ENCODE measurements at regions not wholly inside any gene's neighbourhood (a gene's known extent, or its start where the extent isn't known, plus 50 kb on each side); places are given as distances from the start of the nearest gene placed in this dataset.

DNA sequence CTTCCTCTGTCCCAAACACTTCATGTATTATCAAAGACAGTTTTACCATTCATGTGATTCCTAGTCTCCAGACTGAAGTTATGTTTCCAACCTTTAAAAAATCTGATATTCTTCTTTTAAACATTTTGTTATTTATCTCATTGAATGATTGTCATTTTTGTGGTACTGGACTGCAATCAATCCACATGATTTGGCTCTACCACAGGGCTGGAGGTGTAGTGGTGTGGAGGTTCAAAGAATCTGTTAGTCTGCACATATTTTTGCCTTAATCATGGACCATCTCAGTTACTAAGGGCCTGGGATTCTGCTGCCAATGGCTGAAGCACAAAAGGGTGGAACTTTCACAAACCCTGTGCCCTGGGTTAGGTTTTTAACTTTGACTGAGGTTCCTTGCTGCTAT is 164.1 kb upstream of the JAG1 start (continued):
- TF ChIP-seq ZBTB40 (IDR thresholded peaks at IDR 0.05) = no peak
- no peak for TF ChIP-seq ZBTB40 (CRISPR knock-in tag; IDR thresholded peaks at IDR 0.05)
- TF ChIP-seq, protein P1, sequence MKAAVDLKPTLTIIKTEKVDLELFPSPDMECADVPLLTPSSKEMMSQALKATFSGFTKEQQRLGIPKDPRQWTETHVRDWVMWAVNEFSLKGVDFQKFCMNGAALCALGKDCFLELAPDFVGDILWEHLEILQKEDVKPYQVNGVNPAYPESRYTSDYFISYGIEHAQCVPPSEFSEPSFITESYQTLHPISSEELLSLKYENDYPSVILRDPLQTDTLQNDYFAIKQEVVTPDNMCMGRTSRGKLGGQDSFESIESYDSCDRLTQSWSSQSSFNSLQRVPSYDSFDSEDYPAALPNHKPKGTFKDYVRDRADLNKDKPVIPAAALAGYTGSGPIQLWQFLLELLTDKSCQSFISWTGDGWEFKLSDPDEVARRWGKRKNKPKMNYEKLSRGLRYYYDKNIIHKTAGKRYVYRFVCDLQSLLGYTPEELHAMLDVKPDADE (CRISPR knock-in tag; IDR thresholded peaks at IDR 0.05) = no peak
- no peak for TF ChIP-seq NFKB2 (CRISPR knock-in tag; IDR thresholded peaks at IDR 0.05; ENCODE audit: borderline replicate concordance)
- no peak for TF ChIP-seq MBNL3 (CRISPR knock-in tag; conservative IDR thresholded peaks at IDR 0.05)
- TF ChIP-seq, protein P2, sequence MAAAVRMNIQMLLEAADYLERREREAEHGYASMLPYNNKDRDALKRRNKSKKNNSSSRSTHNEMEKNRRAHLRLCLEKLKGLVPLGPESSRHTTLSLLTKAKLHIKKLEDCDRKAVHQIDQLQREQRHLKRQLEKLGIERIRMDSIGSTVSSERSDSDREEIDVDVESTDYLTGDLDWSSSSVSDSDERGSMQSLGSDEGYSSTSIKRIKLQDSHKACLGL (CRISPR knock-in tag; IDR thresholded peaks at IDR 0.05) = no peak
- no peak for TF ChIP-seq ATF6 (CRISPR knock-in tag; conservative IDR thresholded peaks at IDR 0.05)
- no peak for TF ChIP-seq ZNF350 (CRISPR knock-in tag; IDR thresholded peaks at IDR 0.05; ENCODE audit: borderline replicate concordance, low read depth)
- no peak for TF ChIP-seq GABPB1 (CRISPR knock-in tag; IDR thresholded peaks at IDR 0.05)
- TF ChIP-seq NFE2L1 (CRISPR knock-in tag; IDR thresholded peaks at IDR 0.05; ENCODE audit: borderline replicate concordance) = no peak
